ENCODE measurements at regions not wholly inside any gene's neighbourhood (a gene's known extent, or its start where the extent isn't known, plus 50 kb on each side); places are given as distances from the start of the nearest gene placed in this dataset.

GRCh38 chr4:175540732-175541131 is 271.3 kb downstream of the GPM6A start (continued):
- TF ChIP-seq EZH2 (IDR thresholded peaks at IDR 0.05; ENCODE audit: low read depth, unreplicated experiment), result no peak
- no peak for TF ChIP-seq ETS1 (IDR thresholded peaks at IDR 0.05)
- no peak for TF ChIP-seq EZH2phosphoT487 (IDR thresholded peaks at IDR 0.05; ENCODE audit: unreplicated experiment)
- TF ChIP-seq REST (IDR thresholded peaks at IDR 0.05; ENCODE audit: unreplicated experiment), result no peak

- H3K36me3 ChIP-seq (ENCODE audit: insufficient read depth), result no peaks in the 10 kb centered on the region
- Mint-ChIP-seq H3K4me1 (no peaks in the 10 kb centered on the region), H3K9me3 (peaks cover 5% of the 10 kb centered on the region; the same call in 1 of the 3 replicates), H3K4me3 (no peak overlapping the region), H3K27me3 (ENCODE audit: insufficient read depth, low read depth, poor library complexity) (no peaks in the 10 kb centered on the region), H3K27ac (no peak overlapping the region), H3K36me3 (ENCODE audit: low read depth) (0 out of 3 replicates have a peak, but pooled peaks cover 3% of the 10 kb centered on the region)
- H3K27ac ChIP-seq (ENCODE audit: low read depth), result no peak overlapping the region
- H3K4me2 ChIP-seq, result no peak overlapping the region
- no peak overlapping the region for H2AFZ ChIP-seq
- H3K4me3 ChIP-seq, result no peak overlapping the region
- H3K79me2 ChIP-seq (replicated peaks; ENCODE audit: insufficient read depth), result no peaks in the 10 kb centered on the region
- no peaks in the 10 kb centered on the region for H3F3A ChIP-seq (replicated peaks; ENCODE audit: low read depth)
- H3K4me1 ChIP-seq (ENCODE audit: insufficient read depth), result no peaks in the 10 kb centered on the region
- no peaks in the 10 kb centered on the region for H3K27me3 ChIP-seq (ENCODE audit: insufficient read depth)
- DNase-seq (ENCODE audit: low spot score) (no peak), ATAC-seq (no peak)
- no peaks in the 10 kb centered on the region for H3K9me2 ChIP-seq (ENCODE audit: insufficient read depth)
- no peaks in the 10 kb centered on the region for H4K20me1 ChIP-seq (replicated peaks; ENCODE audit: insufficient read depth)
- no peak for TF ChIP-seq ZNF331 (CRISPR knock-in tag; IDR thresholded peaks at IDR 0.05; ENCODE audit: low read depth)
- TF ChIP-seq ETS1 (IDR thresholded peaks at IDR 0.05), result no peak
- no peak for TF ChIP-seq POLR2AphosphoS5 (IDR thresholded peaks at IDR 0.05; ENCODE audit: low read depth)
- TF ChIP-seq STAT1 (IDR thresholded peaks at IDR 0.05; ENCODE audit: unreplicated experiment), result no peak
- no peak for TF ChIP-seq NANOG (IDR thresholded peaks at IDR 0.05; ENCODE audit: borderline replicate concordance)
- TF ChIP-seq EZH2 (IDR thresholded peaks at IDR 0.05; ENCODE audit: low read depth, unreplicated experiment), result no peak
- no peak for TF ChIP-seq REST (IDR thresholded peaks at IDR 0.05; ENCODE audit: unreplicated experiment)
- no peak for TF ChIP-seq CREB1 (CRISPR knock-in tag; IDR thresholded peaks at IDR 0.05; ENCODE audit: low read depth)
These were observed 269.3 kb downstream of the GPM6A start for GRCh38 chr4:175542786-175543185.

Measured in GM23338 (cell line).